ENCODE measurements at regions not wholly inside any gene's neighbourhood (a gene's known extent, or its start where the extent isn't known, plus 50 kb on each side); places are given as distances from the start of the nearest gene placed in this dataset.

- Histone ChIP-seq H3K27ac (ENCODE audit: low read length) (no peak overlapping the region), H3K4me1 (ENCODE audit: control insufficient read depth in 1 of 2, insufficient read depth in 2 of 2, low read length in 2 of 2) (peaks cover 0 to 12% of the 10 kb centered on the region in 2 donors), H3K4me3 (ENCODE audit: low read depth in 1 of 2, low read length in 2 of 2) (no peak overlapping the region), H3K9me3 (ENCODE audit: control insufficient read depth in 1 of 2, low read length in 2 of 2) (no peaks in the 10 kb centered on the region), H3K27me3 (ENCODE audit: low read depth, low read length) (no peaks in the 10 kb centered on the region), H3K36me3 (ENCODE audit: control insufficient read depth in 1 of 2, insufficient read depth in 2 of 2, low read length in 2 of 2) (no peaks in the 10 kb centered on the region)
Observed at GRCh38 chr6:21995318-21995717, 301.5 kb downstream of the PRL start.

GRCh38 chr6:21996425-21997118 is 300.3 kb downstream of the PRL start:
- Histone ChIP-seq H3K27ac (ENCODE audit: low read length) (no peak overlapping the region), H3K36me3 (ENCODE audit: control insufficient read depth in 1 of 2, insufficient read depth in 2 of 2, low read length in 2 of 2) (no peaks in the 10 kb centered on the region), H3K4me3 (ENCODE audit: low read depth in 1 of 2, low read length in 2 of 2) (no peak overlapping the region), H3K4me1 (ENCODE audit: control insufficient read depth in 1 of 2, insufficient read depth in 2 of 2, low read length in 2 of 2) (peaks cover 0 to 12% of the 10 kb centered on the region in 2 donors), H3K9me3 (ENCODE audit: control insufficient read depth in 1 of 2, low read length in 2 of 2) (no peaks in the 10 kb centered on the region), H3K27me3 (ENCODE audit: low read depth, low read length) (no peaks in the 10 kb centered on the region)

GRCh38 chr6:21997119-21998037 is 299.5 kb downstream of the PRL start:
- H3K4me1 ChIP-seq (ENCODE audit: control insufficient read depth in 1 of 2, insufficient read depth in 2 of 2, low read length in 2 of 2), result peaks cover 0 to 12% of the 10 kb centered on the region in 2 donors
- no peak overlapping the region for H3K4me3 ChIP-seq (ENCODE audit: low read depth in 1 of 2, low read length in 2 of 2)
- no peaks in the 10 kb centered on the region for H3K9me3 ChIP-seq (ENCODE audit: control insufficient read depth in 1 of 2, low read length in 2 of 2)
- H3K27me3 ChIP-seq (ENCODE audit: low read depth, low read length), result no peaks in the 10 kb centered on the region
- H3K27ac ChIP-seq (ENCODE audit: low read length), result no peak overlapping the region
- no peaks in the 10 kb centered on the region for H3K36me3 ChIP-seq (ENCODE audit: control insufficient read depth in 1 of 2, insufficient read depth in 2 of 2, low read length in 2 of 2)

- no peak overlapping the region for H3K27ac ChIP-seq (ENCODE audit: low read length)
- H3K4me1 ChIP-seq (ENCODE audit: control insufficient read depth in 1 of 2, insufficient read depth in 2 of 2, low read length in 2 of 2), result peaks cover 0 to 12% of the 10 kb centered on the region in 2 donors
Observed at GRCh38 chr6:21998582-21998981, 298.3 kb downstream of the PRL start.

GRCh38 chr6:21999012-21999528 is 297.8 kb downstream of the PRL start:
- H3K9me3 ChIP-seq (ENCODE audit: control insufficient read depth in 1 of 2, low read length in 2 of 2), result no peaks in the 10 kb centered on the region
- H3K4me3 ChIP-seq (ENCODE audit: low read depth in 1 of 2, low read length in 2 of 2), result no peak overlapping the region
- no peaks in the 10 kb centered on the region for H3K36me3 ChIP-seq (ENCODE audit: control insufficient read depth in 1 of 2, insufficient read depth in 2 of 2, low read length in 2 of 2)
- H3K27me3 ChIP-seq (ENCODE audit: low read depth, low read length), result no peaks in the 10 kb centered on the region
- H3K27ac ChIP-seq (ENCODE audit: low read length), result no peak overlapping the region
- H3K4me1 ChIP-seq (ENCODE audit: control insufficient read depth in 1 of 2, insufficient read depth in 2 of 2, low read length in 2 of 2), result peaks cover 0 to 12% of the 10 kb centered on the region in 2 donors

More at GRCh38 chr6:21998582-21998981, 298.3 kb downstream of the PRL start:
- Histone ChIP-seq H3K9me3 (ENCODE audit: control insufficient read depth in 1 of 2, low read length in 2 of 2) (no peaks in the 10 kb centered on the region), H3K4me3 (ENCODE audit: low read depth in 1 of 2, low read length in 2 of 2) (no peak overlapping the region), H3K27me3 (ENCODE audit: low read depth, low read length) (no peaks in the 10 kb centered on the region), H3K36me3 (ENCODE audit: control insufficient read depth in 1 of 2, insufficient read depth in 2 of 2, low read length in 2 of 2) (no peaks in the 10 kb centered on the region)

- Histone ChIP-seq H3K4me1 (ENCODE audit: control insufficient read depth in 1 of 2, insufficient read depth in 2 of 2, low read length in 2 of 2) (peaks cover 0 to 12% of the 10 kb centered on the region in 2 donors), H3K9me3 (ENCODE audit: control insufficient read depth in 1 of 2, low read length in 2 of 2) (no peaks in the 10 kb centered on the region), H3K27ac (ENCODE audit: low read length) (no peak overlapping the region), H3K36me3 (ENCODE audit: control insufficient read depth in 1 of 2, insufficient read depth in 2 of 2, low read length in 2 of 2) (no peaks in the 10 kb centered on the region), H3K4me3 (ENCODE audit: low read depth in 1 of 2, low read length in 2 of 2) (no peak overlapping the region), H3K27me3 (ENCODE audit: low read depth, low read length) (no peaks in the 10 kb centered on the region)
Observed at GRCh38 chr6:21999741-22000140, 297.1 kb downstream of the PRL start.

- Histone ChIP-seq H3K27me3 (ENCODE audit: low read depth, low read length) (no peaks in the 10 kb centered on the region), H3K4me1 (ENCODE audit: control insufficient read depth in 1 of 2, insufficient read depth in 2 of 2, low read length in 2 of 2) (peaks cover 0 to 12% of the 10 kb centered on the region in 2 donors), H3K27ac (ENCODE audit: low read length) (no peak overlapping the region), H3K4me3 (ENCODE audit: low read depth in 1 of 2, low read length in 2 of 2) (no peak overlapping the region), H3K36me3 (ENCODE audit: control insufficient read depth in 1 of 2, insufficient read depth in 2 of 2, low read length in 2 of 2) (no peaks in the 10 kb centered on the region), H3K9me3 (ENCODE audit: control insufficient read depth in 1 of 2, low read length in 2 of 2) (no peaks in the 10 kb centered on the region)
Observed at GRCh38 chr6:22001396-22002027, 295.3 kb downstream of the PRL start.

- H3K4me1 ChIP-seq (ENCODE audit: control insufficient read depth in 1 of 2, insufficient read depth in 2 of 2, low read length in 2 of 2), result peaks cover 0 to 12% of the 10 kb centered on the region in 2 donors
- no peak overlapping the region for H3K4me3 ChIP-seq (ENCODE audit: low read depth in 1 of 2, low read length in 2 of 2)
- H3K36me3 ChIP-seq (ENCODE audit: control insufficient read depth in 1 of 2, insufficient read depth in 2 of 2, low read length in 2 of 2), result no peaks in the 10 kb centered on the region
- no peaks in the 10 kb centered on the region for H3K9me3 ChIP-seq (ENCODE audit: control insufficient read depth in 1 of 2, low read length in 2 of 2)
- no peaks in the 10 kb centered on the region for H3K27me3 ChIP-seq (ENCODE audit: low read depth, low read length)
- H3K27ac ChIP-seq (ENCODE audit: low read length), result no peak overlapping the region
Observed at GRCh38 chr6:22003287-22003686, 293.5 kb downstream of the PRL start.

GRCh38 chr6:22006795-22007194 is 290.0 kb downstream of the PRL start:
- no peaks in the 10 kb centered on the region for H3K4me1 ChIP-seq (ENCODE audit: control insufficient read depth in 1 of 2, insufficient read depth in 2 of 2, low read length in 2 of 2)
- H3K36me3 ChIP-seq (ENCODE audit: control insufficient read depth in 1 of 2, insufficient read depth in 2 of 2, low read length in 2 of 2), result no peaks in the 10 kb centered on the region
- H3K27me3 ChIP-seq (ENCODE audit: low read depth, low read length), result no peaks in the 10 kb centered on the region
- H3K9me3 ChIP-seq (ENCODE audit: control insufficient read depth in 1 of 2, low read length in 2 of 2), result no peaks in the 10 kb centered on the region
- no peak overlapping the region for H3K27ac ChIP-seq (ENCODE audit: low read length)
- H3K4me3 ChIP-seq (ENCODE audit: low read depth in 1 of 2, low read length in 2 of 2), result no peak overlapping the region

- Histone ChIP-seq H3K27me3 (ENCODE audit: low read depth, low read length) (no peaks in the 10 kb centered on the region), H3K4me3 (ENCODE audit: low read depth in 1 of 2, low read length in 2 of 2) (no peak overlapping the region), H3K27ac (ENCODE audit: low read length) (no peak overlapping the region), H3K4me1 (ENCODE audit: control insufficient read depth in 1 of 2, insufficient read depth in 2 of 2, low read length in 2 of 2) (no peaks in the 10 kb centered on the region), H3K36me3 (ENCODE audit: control insufficient read depth in 1 of 2, insufficient read depth in 2 of 2, low read length in 2 of 2) (no peaks in the 10 kb centered on the region), H3K9me3 (ENCODE audit: control insufficient read depth in 1 of 2, low read length in 2 of 2) (no peaks in the 10 kb centered on the region)
Observed at GRCh38 chr6:22007469-22007868, 289.4 kb downstream of the PRL start.

- H3K27me3 ChIP-seq (ENCODE audit: low read depth, low read length), result no peaks in the 10 kb centered on the region
- H3K36me3 ChIP-seq (ENCODE audit: control insufficient read depth in 1 of 2, insufficient read depth in 2 of 2, low read length in 2 of 2), result no peaks in the 10 kb centered on the region
- no peak overlapping the region for H3K27ac ChIP-seq (ENCODE audit: low read length)
- H3K4me1 ChIP-seq (ENCODE audit: control insufficient read depth in 1 of 2, insufficient read depth in 2 of 2, low read length in 2 of 2), result no peaks in the 10 kb centered on the region
- H3K4me3 ChIP-seq (ENCODE audit: low read depth in 1 of 2, low read length in 2 of 2), result no peak overlapping the region
- no peaks in the 10 kb centered on the region for H3K9me3 ChIP-seq (ENCODE audit: control insufficient read depth in 1 of 2, low read length in 2 of 2)
Observed at GRCh38 chr6:22008248-22008836, 288.5 kb downstream of the PRL start.
